C4-2B (cell line): ENCODE measurements at regions not wholly inside any gene's neighbourhood (a gene's known extent, or its start where the extent isn't known, plus 50 kb on each side); places are given as distances from the start of the nearest gene placed in this dataset.

Experiments
- H3K27ac ChIP-seq: fragments of 450-650 bp; 2 replicates; pipeline ENCODE4 v1.5.1; 2017
- ZFX ChIP-seq: fragments of 450-650 bp; IDR thresholded peaks from 2 replicates; pipeline ENCODE4 v1.6.1; 2017
- TF ChIP-seq, protein P1 (sequence below): fragments of 450-650 bp; conservative IDR thresholded peaks from 2 replicates; pipeline ENCODE4 v1.5.1; 2017; ENCODE audit warnings: mild to moderate bottlenecking

DNA sequence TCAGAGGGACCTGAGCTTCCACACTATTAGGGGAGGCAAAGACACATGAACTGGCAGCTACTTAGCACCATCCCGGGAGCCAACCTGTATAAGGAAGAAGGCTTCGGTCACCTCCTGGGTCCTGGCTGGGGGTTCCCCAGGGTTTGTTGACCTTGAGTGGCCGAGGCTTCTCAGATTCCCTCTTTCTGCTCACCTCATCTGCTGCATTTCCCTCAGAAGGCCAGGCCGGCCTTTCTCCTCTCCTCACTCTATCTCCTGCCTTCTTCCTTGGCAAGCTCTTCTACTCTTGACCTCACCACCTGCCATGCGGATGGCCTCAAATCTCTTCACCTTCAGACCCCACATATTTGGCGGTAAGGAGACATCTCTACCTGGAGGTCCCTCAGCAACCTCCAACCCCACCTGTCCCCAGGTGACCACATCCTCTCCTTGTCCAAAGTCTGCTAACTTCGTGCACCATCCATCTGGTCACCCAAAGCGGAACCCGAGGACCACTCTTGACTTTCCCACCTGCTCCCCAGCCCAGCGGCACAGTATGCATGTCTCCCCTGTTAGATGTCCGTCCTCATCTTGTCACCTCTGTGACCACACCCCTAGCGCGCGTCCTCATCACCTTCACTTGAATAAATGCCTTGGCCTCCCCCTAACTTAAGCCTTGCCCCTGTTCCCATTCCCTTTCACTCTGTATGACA is 133.8 kb upstream of the UNC5B start:
- TF ChIP-seq, protein P1, sequence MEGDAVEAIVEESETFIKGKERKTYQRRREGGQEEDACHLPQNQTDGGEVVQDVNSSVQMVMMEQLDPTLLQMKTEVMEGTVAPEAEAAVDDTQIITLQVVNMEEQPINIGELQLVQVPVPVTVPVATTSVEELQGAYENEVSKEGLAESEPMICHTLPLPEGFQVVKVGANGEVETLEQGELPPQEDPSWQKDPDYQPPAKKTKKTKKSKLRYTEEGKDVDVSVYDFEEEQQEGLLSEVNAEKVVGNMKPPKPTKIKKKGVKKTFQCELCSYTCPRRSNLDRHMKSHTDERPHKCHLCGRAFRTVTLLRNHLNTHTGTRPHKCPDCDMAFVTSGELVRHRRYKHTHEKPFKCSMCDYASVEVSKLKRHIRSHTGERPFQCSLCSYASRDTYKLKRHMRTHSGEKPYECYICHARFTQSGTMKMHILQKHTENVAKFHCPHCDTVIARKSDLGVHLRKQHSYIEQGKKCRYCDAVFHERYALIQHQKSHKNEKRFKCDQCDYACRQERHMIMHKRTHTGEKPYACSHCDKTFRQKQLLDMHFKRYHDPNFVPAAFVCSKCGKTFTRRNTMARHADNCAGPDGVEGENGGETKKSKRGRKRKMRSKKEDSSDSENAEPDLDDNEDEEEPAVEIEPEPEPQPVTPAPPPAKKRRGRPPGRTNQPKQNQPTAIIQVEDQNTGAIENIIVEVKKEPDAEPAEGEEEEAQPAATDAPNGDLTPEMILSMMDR: no peak
- TF ChIP-seq ZFX: no peak
- no peak overlapping the region for H3K27ac ChIP-seq

DNA sequence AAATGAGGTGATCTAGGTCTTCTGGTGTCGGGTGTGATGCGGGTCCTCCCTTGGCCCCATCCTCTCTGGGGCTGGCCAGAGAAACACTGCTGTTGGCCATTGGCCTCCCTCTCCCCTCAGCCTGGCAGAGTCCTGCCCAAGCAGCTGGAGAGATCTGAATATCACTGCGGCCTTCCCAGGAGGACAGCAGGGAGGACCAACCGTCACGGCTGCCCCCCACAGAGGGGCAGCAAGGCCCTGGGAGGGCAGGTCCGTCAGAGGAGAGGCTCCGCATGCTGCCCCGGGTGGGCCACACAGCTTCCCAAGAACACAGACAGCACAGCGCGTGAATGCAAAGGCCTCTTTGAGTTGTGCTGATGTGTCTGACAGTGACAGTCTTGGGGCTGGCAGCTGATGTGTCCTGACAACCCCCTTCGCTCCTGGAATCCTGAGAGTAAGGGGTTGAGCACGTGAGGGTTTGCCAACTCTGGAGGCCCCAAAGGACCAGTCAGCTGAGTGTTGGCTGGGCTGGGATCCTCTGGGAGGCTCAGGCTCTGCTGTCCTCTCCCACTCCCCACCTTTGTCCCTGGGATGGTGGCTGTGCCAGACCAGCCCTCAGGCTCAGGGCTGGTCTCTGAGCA is 132.5 kb upstream of the UNC5B start:
- H3K27ac ChIP-seq: no peak overlapping the region
- TF ChIP-seq ZFX: no peak
- TF ChIP-seq, protein P1: no peak

DNA sequence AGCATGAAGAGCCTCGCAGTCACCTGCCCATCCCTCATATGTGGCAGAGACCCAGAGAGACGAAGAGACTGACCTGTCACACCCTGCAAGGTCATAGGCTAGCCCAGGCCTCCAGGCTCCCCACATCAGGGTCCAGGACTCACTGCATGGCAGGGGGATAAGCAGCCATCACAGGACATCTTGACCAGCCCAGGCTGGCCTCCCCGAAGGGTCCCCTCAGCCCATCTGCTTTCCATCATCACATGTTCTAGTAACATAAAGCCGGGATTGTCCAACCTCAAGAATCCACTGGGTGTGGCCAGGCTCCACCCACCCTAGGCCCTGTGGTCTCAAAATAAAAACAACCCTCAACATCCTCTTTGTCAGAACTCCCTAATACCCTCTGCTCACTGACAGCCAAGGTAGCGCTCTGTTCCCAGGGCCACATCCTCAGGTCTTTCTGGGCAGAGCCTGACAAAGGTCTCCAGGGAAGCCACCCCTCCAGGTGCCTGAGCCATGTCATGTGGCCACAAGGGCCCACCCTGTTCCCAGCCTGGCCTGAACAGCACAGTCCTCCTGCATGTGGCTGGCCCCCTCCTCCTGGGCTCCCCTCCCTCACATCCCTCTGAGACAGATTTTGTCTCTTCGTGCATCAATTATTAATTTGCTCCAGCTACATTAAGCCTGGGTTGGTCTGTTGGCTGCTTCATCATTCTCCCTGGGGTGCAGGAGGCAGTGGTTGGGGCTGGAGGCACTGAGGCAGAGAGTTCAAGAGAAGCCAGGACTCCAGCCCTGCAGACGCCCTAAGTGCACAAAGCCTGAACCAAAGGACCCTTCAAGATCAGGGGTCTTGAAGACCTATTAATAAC is 131.8 kb upstream of the UNC5B start:
- TF ChIP-seq ZFX: no peak
- TF ChIP-seq, protein P1: no peak
- no peak overlapping the region for H3K27ac ChIP-seq

DNA sequence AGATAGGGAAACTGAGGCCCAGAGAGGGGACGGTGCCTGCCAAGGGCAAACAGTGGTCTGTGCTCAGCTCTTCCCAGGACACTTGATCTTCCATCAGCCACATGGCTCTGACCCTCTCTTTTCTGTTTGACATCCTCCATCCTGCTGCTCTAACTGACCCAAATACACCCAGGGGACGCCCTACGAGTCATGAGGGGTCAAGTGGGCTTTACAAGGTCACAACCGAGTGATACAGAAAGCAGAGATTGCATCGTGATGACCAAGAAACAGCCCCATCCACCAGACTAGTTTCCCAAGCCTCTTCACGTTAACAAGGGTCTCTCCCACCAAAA is 131.2 kb upstream of the UNC5B start:
- TF ChIP-seq, protein P1: no peak
- no peak for TF ChIP-seq ZFX
- H3K27ac ChIP-seq: no peak overlapping the region

DNA sequence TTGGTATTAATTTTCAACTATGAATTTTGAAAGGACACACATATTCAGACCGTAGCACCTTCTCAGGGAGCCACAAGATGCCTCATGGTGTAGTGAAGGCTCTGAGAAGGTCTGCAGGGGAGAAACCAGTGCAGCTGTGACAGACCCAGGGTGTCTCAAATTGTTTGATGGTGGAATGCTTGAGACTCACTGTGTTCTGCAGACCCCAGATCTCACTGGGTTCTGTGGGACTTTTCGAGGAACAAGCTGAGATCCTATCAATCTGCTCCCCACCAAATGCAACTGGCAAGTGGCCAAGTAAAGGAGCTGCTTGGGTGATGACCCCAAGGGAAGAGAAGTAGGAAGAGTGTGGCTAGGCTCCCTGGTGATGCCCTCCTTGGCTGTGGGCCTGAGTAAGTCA is 130.5 kb upstream of the UNC5B start:
- TF ChIP-seq, protein P1: no peak
- no peak for TF ChIP-seq ZFX
- no peak overlapping the region for H3K27ac ChIP-seq

DNA sequence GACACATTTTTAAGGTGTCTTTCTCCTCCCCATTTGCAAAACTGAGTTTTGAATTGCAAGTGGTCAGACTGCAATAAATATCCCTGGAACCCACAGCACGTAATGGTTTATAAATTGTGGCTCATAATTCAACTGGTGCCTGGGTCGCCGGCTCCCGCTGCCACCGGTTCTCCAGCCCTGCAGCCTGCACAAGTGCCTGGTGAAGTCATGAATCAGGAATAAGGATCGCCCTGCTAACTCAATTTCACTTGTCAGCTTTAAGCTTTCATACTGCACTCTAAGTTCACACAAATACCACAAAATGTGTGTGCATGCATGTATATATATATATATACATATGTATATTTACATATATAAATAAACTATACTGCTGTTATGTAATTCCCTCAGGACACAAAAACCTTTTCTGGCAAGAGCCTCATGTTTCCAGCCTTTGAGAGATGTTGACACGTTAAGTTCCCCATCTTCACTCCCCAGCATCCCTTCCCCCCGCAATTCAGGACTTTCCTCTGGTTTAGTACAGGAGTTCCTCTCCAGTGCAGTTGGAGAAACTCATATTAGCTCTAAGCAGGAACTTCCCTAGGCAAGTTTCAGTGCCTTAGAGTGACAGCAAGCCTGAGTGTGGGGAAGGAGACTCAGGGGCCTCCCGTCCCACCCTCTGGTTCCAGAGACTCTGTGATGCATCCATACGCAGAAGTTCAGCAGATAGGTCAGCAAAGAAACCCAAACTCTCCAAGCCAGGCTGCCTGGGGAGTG is 129.2 kb upstream of the UNC5B start:
- TF ChIP-seq ZFX: no peak
- TF ChIP-seq, protein P1: no peak
- no peak overlapping the region for H3K27ac ChIP-seq
